Body of pancreas (tissue), 4 donors: ENCODE measurements at regions not wholly inside any gene's neighbourhood (a gene's known extent, or its start where the extent isn't known, plus 50 kb on each side); places are given as distances from the start of the nearest gene placed in this dataset.
A peak's percentile ranks its signal among the peaks of the same experiment; 100 is the strongest.

ENCODE experiments used
- CTCF ChIP-seq, 7 experiments: fragments of 450-650 bp in 4 of 7; fragments of 200-600 bp in 3 of 7; sonication (generic) in 3 of 7; IDR thresholded peaks; one replicate each; pipeline ENCODE4 v1.5.1; 2016 to 2019; ENCODE audit warnings: antibody characterized with exemption in 7 of 7
- POLR2A ChIP-seq, 3 donors: fragments of 450-650 bp; IDR thresholded peaks; one replicate each; pipeline ENCODE4 v1.6.1; 2016; ENCODE audit warnings: antibody characterized with exemption in 3 of 3, mild to moderate bottlenecking in 2 of 3

- TF ChIP-seq POLR2A (IDR thresholded peaks at IDR 0.05) (peak in 2 of 3 donors; percentile 20 to 41), CTCF (IDR thresholded peaks at IDR 0.05) (no peak)
These were observed 89.4 kb downstream of the ANXA2R start for GRCh38 chr5:42950456-42951292.
